ENCODE measurements at regions not wholly inside any gene's neighbourhood (a gene's known extent, or its start where the extent isn't known, plus 50 kb on each side); places are given as distances from the start of the nearest gene placed in this dataset.

- H3K9me2 ChIP-seq (replicated peaks; ENCODE audit: low read length), result no peaks in the 10 kb centered on the region
- intact Hi-C loops (cut with micrococcal nuclease), result no loop called here
- H3K9me3 ChIP-seq (ENCODE audit: low read length), result 0 out of 2 replicates have a peak, but pooled peaks cover 4% of the 10 kb centered on the region
- H3K9ac ChIP-seq (ENCODE audit: low read length), result no peak overlapping the region
- ATAC-seq (no peak), DNase-seq (no peak)
- H3K36me3 ChIP-seq (ENCODE audit: low read depth, low read length), result no peaks in the 10 kb centered on the region
- H2AFZ ChIP-seq (ENCODE audit: low read length), result no peak overlapping the region
- ChIA-PET CTCF (no interaction called here), POLR2A (ENCODE audit: unreplicated experiment) (no interaction called here)
- H3K4me3 ChIP-seq (ENCODE audit: low read length), result no peak overlapping the region
- peaks cover 26% of the 10 kb centered on the region for H3K27me3 ChIP-seq (ENCODE audit: low read length)
- no peak overlapping the region for H3K4me2 ChIP-seq (ENCODE audit: low read length)
- no TSS peak for BruUV-seq (replicated peaks)
- H4K20me1 ChIP-seq (ENCODE audit: low read length), result no peaks in the 10 kb centered on the region
- H3K4me1 ChIP-seq (ENCODE audit: insufficient read depth, low read length), result no peaks in the 10 kb centered on the region
- TF ChIP-seq CTCF (conservative IDR thresholded peaks at IDR 0.05; ENCODE audit: low read depth, low read length) (no peak), EZH2 (IDR thresholded peaks at IDR 0.05; ENCODE audit: low read length, unreplicated experiment) (no peak), EZH2phosphoT487 (IDR thresholded peaks at IDR 0.05; ENCODE audit: borderline replicate concordance, low read length) (no peak)
- no peak overlapping the region for H3K27ac ChIP-seq (ENCODE audit: low read length)
- no peaks in the 10 kb centered on the region for H3K79me2 ChIP-seq (ENCODE audit: low read length)
- no peaks in the 10 kb centered on the region for H3F3A ChIP-seq (ENCODE audit: low read length, unreplicated experiment)
Observed at GRCh38 chr1:229749992-229750391, 123.9 kb downstream of the URB2 start.

GRCh38 chr1:229751610-229752009 lies 125.6 kb downstream of the URB2 start:
- no TSS peak for BruUV-seq (replicated peaks)
- Histone ChIP-seq H3F3A (ENCODE audit: low read length, unreplicated experiment) (no peaks in the 10 kb centered on the region), H3K9ac (ENCODE audit: low read length) (no peak overlapping the region), H4K20me1 (ENCODE audit: low read length) (no peaks in the 10 kb centered on the region), H2AFZ (ENCODE audit: low read length) (no peak overlapping the region), H3K27me3 (ENCODE audit: low read length) (peaks cover 15% of the 10 kb centered on the region), H3K4me1 (ENCODE audit: insufficient read depth, low read length) (peaks cover 5% of the 10 kb centered on the region), H3K4me2 (ENCODE audit: low read length) (no peak overlapping the region), H3K27ac (ENCODE audit: low read length) (no peak overlapping the region), H3K36me3 (ENCODE audit: low read depth, low read length) (no peaks in the 10 kb centered on the region), H3K79me2 (ENCODE audit: low read length) (no peaks in the 10 kb centered on the region), H3K9me2 (replicated peaks; ENCODE audit: low read length) (no peaks in the 10 kb centered on the region), H3K4me3 (ENCODE audit: low read length) (no peak overlapping the region), H3K9me3 (ENCODE audit: low read length) (no peaks in the 10 kb centered on the region)
- no peak for TF ChIP-seq CTCF (conservative IDR thresholded peaks at IDR 0.05; ENCODE audit: low read depth, low read length)
- no peak for TF ChIP-seq EZH2 (IDR thresholded peaks at IDR 0.05; ENCODE audit: low read length, unreplicated experiment)
- TF ChIP-seq EZH2phosphoT487 (IDR thresholded peaks at IDR 0.05; ENCODE audit: borderline replicate concordance, low read length), result no peak
- POLR2A ChIA-PET (ENCODE audit: unreplicated experiment), result no interaction called here
- intact Hi-C loops (cut with micrococcal nuclease), result no loop called here
- DNase-seq (no peak), ATAC-seq (no peak)
- CTCF ChIA-PET, result no interaction called here

GRCh38 chr1:229752679-229753078 lies 126.6 kb downstream of the URB2 start:
- no peak overlapping the region for H3K4me2 ChIP-seq (ENCODE audit: low read length)
- H3K4me3 ChIP-seq (ENCODE audit: low read length), result no peak overlapping the region
- no peaks in the 10 kb centered on the region for H3K79me2 ChIP-seq (ENCODE audit: low read length)
- no peak overlapping the region for H3K9ac ChIP-seq (ENCODE audit: low read length)
- H3K27ac ChIP-seq (ENCODE audit: low read length), result no peak overlapping the region
- H3F3A ChIP-seq (ENCODE audit: low read length, unreplicated experiment), result no peaks in the 10 kb centered on the region
- no TSS peak for BruUV-seq (replicated peaks)
- peaks cover 6% of the 10 kb centered on the region; the same call in 1 of the 2 replicates for H3K27me3 ChIP-seq (ENCODE audit: low read length)
- ATAC-seq (no peak), DNase-seq (no peak)
- ChIA-PET CTCF (no interaction called here), POLR2A (ENCODE audit: unreplicated experiment) (no interaction called here)
- H3K36me3 ChIP-seq (ENCODE audit: low read depth, low read length), result no peaks in the 10 kb centered on the region
- H2AFZ ChIP-seq (ENCODE audit: low read length), result no peak overlapping the region
- no peak for TF ChIP-seq EZH2phosphoT487 (IDR thresholded peaks at IDR 0.05; ENCODE audit: borderline replicate concordance, low read length)
- no peak for TF ChIP-seq CTCF (conservative IDR thresholded peaks at IDR 0.05; ENCODE audit: low read depth, low read length)
- no peak for TF ChIP-seq EZH2 (IDR thresholded peaks at IDR 0.05; ENCODE audit: low read length, unreplicated experiment)
- H3K9me2 ChIP-seq (replicated peaks; ENCODE audit: low read length), result no peaks in the 10 kb centered on the region
- peaks cover 6% of the 10 kb centered on the region for H3K4me1 ChIP-seq (ENCODE audit: insufficient read depth, low read length)
- intact Hi-C loops (cut with micrococcal nuclease), result no loop called here
- no peaks in the 10 kb centered on the region for H3K9me3 ChIP-seq (ENCODE audit: low read length)
- no peaks in the 10 kb centered on the region for H4K20me1 ChIP-seq (ENCODE audit: low read length)
